GM12878 (cell line): ENCODE measurements at regions not wholly inside any gene's neighbourhood (a gene's known extent, or its start where the extent isn't known, plus 50 kb on each side); places are given as distances from the start of the nearest gene placed in this dataset.

Experiments
- EGR1 ChIP-seq, 2 experiments: IDR thresholded peaks; 1 replicate in 1 of 2; 2 replicates in 1 of 2; pipeline ENCODE4 v1.6.1; 2011 to 2012; ENCODE audit warnings: low read depth in 2 of 2, low read length in 2 of 2, borderline replicate concordance in 1 of 2, mild to moderate bottlenecking in 1 of 2, moderate library complexity in 1 of 2
- EZH2 ChIP-seq: IDR thresholded peaks from 2 replicates; pipeline ENCODE4 v1.6.1; 2012; ENCODE audit warnings: low read depth, mild to moderate bottlenecking, control low read depth, inconsistent platforms, low read length, borderline replicate concordance; ENCODE audit not compliant: control insufficient read depth
- KAT2A ChIP-seq: conservative IDR thresholded peaks from 2 replicates; pipeline ENCODE4 v1.6.1; 2011; ENCODE audit warnings: low read depth, low read length; ENCODE audit not compliant: control insufficient read depth
- KDM1A ChIP-seq: fragments of 200-600 bp; sonication (generic); IDR thresholded peaks from 2 replicates; pipeline ENCODE4 v1.6.1; 2016; ENCODE audit warnings: borderline replicate concordance
- NBN ChIP-seq: fragments of 450-650 bp; IDR thresholded peaks from 2 replicates; pipeline ENCODE4 v1.6.1; 2016
- POLR2A ChIP-seq: IDR thresholded peaks from 2 replicates; pipeline ENCODE4 v1.6.1; 2011; ENCODE audit warnings: low read depth, mild to moderate bottlenecking, low read length
- POLR2AphosphoS5 ChIP-seq: IDR thresholded peaks from 2 replicates; pipeline ENCODE4 v1.6.1; 2011; ENCODE audit warnings: mild to moderate bottlenecking, low read length, inconsistent platforms
- RAD21 ChIP-seq: IDR thresholded peaks from 2 replicates; pipeline ENCODE4 v1.6.1; 2011; ENCODE audit warnings: mild to moderate bottlenecking, low read depth, low read length, moderate library complexity; ENCODE audit not compliant: insufficient read depth
- SPI1 ChIP-seq: IDR thresholded peaks from 2 replicates; pipeline ENCODE4 v1.6.1; 2011; ENCODE audit warnings: low read depth, mild to moderate bottlenecking, low read length, moderate library complexity, borderline replicate concordance; ENCODE audit not compliant: insufficient read depth
- TCF12 ChIP-seq: IDR thresholded peaks from 2 replicates; pipeline ENCODE4 v1.6.1; 2011; ENCODE audit warnings: low read depth, mild to moderate bottlenecking, low read length
- USF1 ChIP-seq: IDR thresholded peaks from 2 replicates; pipeline ENCODE4 v1.6.1; 2011; ENCODE audit warnings: borderline replicate concordance, low read depth, mild to moderate bottlenecking, moderate library complexity, mixed read lengths, low read length; ENCODE audit not compliant: insufficient read depth; ENCODE audit errors: extremely low read length
- ZNF274 ChIP-seq: IDR thresholded peaks from one replicate; pipeline ENCODE4 v1.8.0; 2011; ENCODE audit not compliant: insufficient read length, insufficient read depth
- TF ChIP-seq, protein P1 (sequence below), 3 experiments: IDR thresholded peaks in 2 of 3; conservative IDR thresholded peaks in 1 of 3; 2 replicates each; pipeline ENCODE4 v1.5.1; 2011; ENCODE audit warnings: low read depth in 3 of 3, low read length in 3 of 3, mild to moderate bottlenecking in 3 of 3, control low read depth in 2 of 3, moderate library complexity in 2 of 3, inconsistent platforms in 1 of 3, mixed read lengths in 1 of 3; ENCODE audit not compliant: control insufficient read depth in 2 of 3, insufficient read depth in 1 of 3; ENCODE audit errors: extremely low read depth in 1 of 3
- TF ChIP-seq, protein P2 (sequence below): fragments of 450-650 bp; formaldehyde crosslinking; IDR thresholded peaks from 2 replicates; pipeline ENCODE4 v1.4.0; 2022; ENCODE audit warnings: mild to moderate bottlenecking, moderate library complexity

DNA sequence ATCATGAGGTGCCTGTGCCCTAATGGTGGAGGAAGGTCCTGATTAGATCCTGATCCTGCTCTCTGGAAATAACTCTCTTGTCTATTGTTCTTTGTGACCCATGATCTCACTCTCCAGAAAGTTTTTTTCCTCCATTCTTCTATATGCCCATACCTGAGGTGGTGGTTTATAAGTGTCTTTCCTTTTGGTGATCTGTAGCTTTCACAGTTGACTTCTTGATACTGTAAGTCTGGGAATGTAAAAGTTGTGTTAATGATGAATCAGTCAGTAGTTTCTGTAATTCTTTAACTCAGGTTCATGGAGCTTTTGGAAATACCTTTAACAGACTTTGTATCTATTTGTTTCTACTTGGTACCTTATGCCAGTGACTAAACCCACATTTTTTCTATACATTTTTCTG is 444.0 kb upstream of the FLRT2 start:
- no peak for TF ChIP-seq USF1
- no peak for TF ChIP-seq SPI1
- TF ChIP-seq, protein P1, sequence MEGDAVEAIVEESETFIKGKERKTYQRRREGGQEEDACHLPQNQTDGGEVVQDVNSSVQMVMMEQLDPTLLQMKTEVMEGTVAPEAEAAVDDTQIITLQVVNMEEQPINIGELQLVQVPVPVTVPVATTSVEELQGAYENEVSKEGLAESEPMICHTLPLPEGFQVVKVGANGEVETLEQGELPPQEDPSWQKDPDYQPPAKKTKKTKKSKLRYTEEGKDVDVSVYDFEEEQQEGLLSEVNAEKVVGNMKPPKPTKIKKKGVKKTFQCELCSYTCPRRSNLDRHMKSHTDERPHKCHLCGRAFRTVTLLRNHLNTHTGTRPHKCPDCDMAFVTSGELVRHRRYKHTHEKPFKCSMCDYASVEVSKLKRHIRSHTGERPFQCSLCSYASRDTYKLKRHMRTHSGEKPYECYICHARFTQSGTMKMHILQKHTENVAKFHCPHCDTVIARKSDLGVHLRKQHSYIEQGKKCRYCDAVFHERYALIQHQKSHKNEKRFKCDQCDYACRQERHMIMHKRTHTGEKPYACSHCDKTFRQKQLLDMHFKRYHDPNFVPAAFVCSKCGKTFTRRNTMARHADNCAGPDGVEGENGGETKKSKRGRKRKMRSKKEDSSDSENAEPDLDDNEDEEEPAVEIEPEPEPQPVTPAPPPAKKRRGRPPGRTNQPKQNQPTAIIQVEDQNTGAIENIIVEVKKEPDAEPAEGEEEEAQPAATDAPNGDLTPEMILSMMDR (IDR thresholded peaks at IDR 0.05 in 2 of 3, conservative IDR thresholded peaks at IDR 0.05 in 1 of 3; ENCODE audit: control insufficient read depth in 2 of 3, extremely low read depth in 1 of 3, insufficient read depth in 1 of 3, low read depth in 3 of 3, low read length in 3 of 3) = no peak
- TF ChIP-seq, protein P2, sequence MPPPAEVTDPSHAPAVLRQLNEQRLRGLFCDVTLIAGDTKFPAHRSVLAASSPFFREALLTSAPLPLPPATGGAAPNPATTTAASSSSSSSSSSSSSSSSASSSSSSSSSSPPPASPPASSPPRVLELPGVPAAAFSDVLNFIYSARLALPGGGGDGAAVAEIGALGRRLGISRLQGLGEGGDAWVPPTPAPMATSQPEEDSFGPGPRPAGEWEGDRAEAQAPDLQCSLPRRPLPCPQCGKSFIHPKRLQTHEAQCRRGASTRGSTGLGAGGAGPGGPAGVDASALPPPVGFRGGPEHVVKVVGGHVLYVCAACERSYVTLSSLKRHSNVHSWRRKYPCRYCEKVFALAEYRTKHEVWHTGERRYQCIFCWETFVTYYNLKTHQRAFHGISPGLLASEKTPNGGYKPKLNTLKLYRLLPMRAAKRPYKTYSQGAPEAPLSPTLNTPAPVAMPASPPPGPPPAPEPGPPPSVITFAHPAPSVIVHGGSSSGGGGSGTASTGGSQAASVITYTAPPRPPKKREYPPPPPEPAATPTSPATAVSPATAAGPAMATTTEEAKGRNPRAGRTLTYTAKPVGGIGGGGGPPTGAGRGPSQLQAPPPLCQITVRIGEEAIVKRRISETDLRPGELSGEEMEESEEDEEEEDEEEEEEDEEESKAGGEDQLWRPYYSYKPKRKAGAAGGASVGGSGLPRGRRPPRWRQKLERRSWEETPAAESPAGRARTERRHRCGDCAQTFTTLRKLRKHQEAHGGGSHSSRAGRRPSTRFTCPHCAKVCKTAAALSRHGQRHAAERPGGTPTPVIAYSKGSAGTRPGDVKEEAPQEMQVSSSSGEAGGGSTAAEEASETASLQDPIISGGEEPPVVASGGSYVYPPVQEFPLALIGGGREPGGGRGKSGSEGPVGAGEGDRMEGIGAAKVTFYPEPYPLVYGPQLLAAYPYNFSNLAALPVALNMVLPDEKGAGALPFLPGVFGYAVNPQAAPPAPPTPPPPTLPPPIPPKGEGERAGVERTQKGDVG (CRISPR knock-in tag) = no peak
- TF ChIP-seq EZH2 = no peak
- no peak for TF ChIP-seq EGR1 (IDR thresholded peaks at IDR 0.05; ENCODE audit: borderline replicate concordance in 1 of 2, low read depth in 2 of 2, low read length in 2 of 2)
- TF ChIP-seq KAT2A = no peak
- TF ChIP-seq POLR2A = no peak
- no peak for TF ChIP-seq ZNF274
- TF ChIP-seq POLR2AphosphoS5 = no peak
- no peak for TF ChIP-seq RAD21
- no peak for TF ChIP-seq TCF12
- no peak for TF ChIP-seq KDM1A
- TF ChIP-seq NBN = no peak
